ENCODE measurements at regions not wholly inside any gene's neighbourhood (a gene's known extent, or its start where the extent isn't known, plus 50 kb on each side); places are given as distances from the start of the nearest gene placed in this dataset.
"Not testable (repeated sequence)": the region's sequence is repeated elsewhere in the genome, so short reads cannot be mapped to it uniquely, and the experiment has no call there.

GRCh38 chrX:104391906-104392305 is 137.2 kb upstream of the ESX1 start:
- DNase-seq (ENCODE audit: low spot score): no peak

- DNase-seq (ENCODE audit: low spot score): no peak
Measured at GRCh38 chrX:104376937-104377336, 122.2 kb upstream of the ESX1 start.

- no peak for DNase-seq (ENCODE audit: low spot score)
Measured at GRCh38 chrX:104372547-104372946, 117.8 kb upstream of the ESX1 start.

GRCh38 chrX:104370089-104370488 is 115.4 kb upstream of the ESX1 start:
- DNase-seq (ENCODE audit: low spot score): peak; percentile 58

GRCh38 chrX:104360774-104361173 is 106.0 kb upstream of the ESX1 start:
- DNase-seq (ENCODE audit: low spot score): not testable (repeated sequence)

GRCh38 chrX:104359124-104359523 is 104.4 kb upstream of the ESX1 start:
- DNase-seq (ENCODE audit: low spot score): no peak

- no peak for DNase-seq (ENCODE audit: low spot score)
Measured at GRCh38 chrX:104351173-104351769, 96.5 kb upstream of the ESX1 start.

GRCh38 chrX:104347860-104348259 is 93.1 kb upstream of the ESX1 start:
- no peak for DNase-seq (ENCODE audit: low spot score)

- DNase-seq (ENCODE audit: low spot score): peak; percentile 34
Measured at GRCh38 chrX:104343428-104344129, 88.8 kb upstream of the ESX1 start.

GRCh38 chrX:104342065-104342464 is 87.3 kb upstream of the ESX1 start:
- no peak for DNase-seq (ENCODE audit: low spot score)

GRCh38 chrX:104335756-104336155 is 81.0 kb upstream of the ESX1 start:
- DNase-seq (ENCODE audit: low spot score): no peak

- DNase-seq (ENCODE audit: low spot score): no peak
Measured at GRCh38 chrX:104334971-104335370, 80.2 kb upstream of the ESX1 start.

- DNase-seq (ENCODE audit: low spot score): no peak
Measured at GRCh38 chrX:104330966-104331365, 76.2 kb upstream of the ESX1 start.

- DNase-seq (ENCODE audit: low spot score): no peak
Measured at GRCh38 chrX:104329731-104330130, 75.0 kb upstream of the ESX1 start.

GRCh38 chrX:104325213-104325585 is 70.5 kb upstream of the ESX1 start:
- DNase-seq (ENCODE audit: low spot score): no peak

GRCh38 chrX:104324461-104325212 is 69.9 kb upstream of the ESX1 start:
- no peak for DNase-seq (ENCODE audit: low spot score)

- no peak for DNase-seq (ENCODE audit: low spot score)
Measured at GRCh38 chrX:104319346-104319745, 64.6 kb upstream of the ESX1 start.

GRCh38 chrX:104318330-104319009 is 63.7 kb upstream of the ESX1 start:
- DNase-seq (ENCODE audit: low spot score): peak; percentile 71

- no peak for DNase-seq (ENCODE audit: low spot score)
Measured at GRCh38 chrX:104316739-104317138, 62.0 kb upstream of the ESX1 start.

- no peak for DNase-seq (ENCODE audit: low spot score)
Measured at GRCh38 chrX:104315555-104315954, 60.8 kb upstream of the ESX1 start.

- DNase-seq (ENCODE audit: low spot score): no peak
Measured at GRCh38 chrX:104310657-104311254, 56.0 kb upstream of the ESX1 start.

GRCh38 chrX:104310090-104310489 is 55.4 kb upstream of the ESX1 start:
- DNase-seq (ENCODE audit: low spot score): no peak

Measured in mucosa of gallbladder (tissue), 1 donor.